ENCODE measurements at regions not wholly inside any gene's neighbourhood (a gene's known extent, or its start where the extent isn't known, plus 50 kb on each side); places are given as distances from the start of the nearest gene placed in this dataset.

DNA sequence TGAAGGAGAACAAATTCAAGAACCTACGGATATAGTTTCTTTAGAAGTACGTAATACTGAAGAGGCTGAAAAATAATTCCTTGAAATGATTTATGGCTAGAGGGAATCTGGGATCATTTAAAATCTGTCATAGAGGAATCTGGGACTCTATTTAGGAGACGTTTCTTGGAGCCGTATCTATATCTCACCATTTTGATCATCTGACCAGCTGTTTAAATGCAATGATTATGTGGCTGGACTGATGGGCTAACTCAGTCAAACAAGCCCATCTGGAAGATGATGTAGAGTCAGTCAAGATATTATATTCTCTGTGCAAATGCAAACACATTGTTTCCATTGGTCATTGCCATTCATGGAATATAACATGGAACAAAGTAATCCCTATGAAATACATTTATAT, 467.7 kb upstream of the ZFHX3 start:
- TF ChIP-seq TCF12 (IDR thresholded peaks at IDR 0.05; ENCODE audit: low read depth, low read length) (no peak), EZH2 (IDR thresholded peaks at IDR 0.05; ENCODE audit: low read depth, low read length, severe bottlenecking) (no peak), CBX8 (IDR thresholded peaks at IDR 0.05; ENCODE audit: borderline replicate concordance, low read depth, low read length) (no peak), TAF1 (IDR thresholded peaks at IDR 0.05; ENCODE audit: low read depth, low read length) (no peak), ZNF274 (IDR thresholded peaks at IDR 0.05; ENCODE audit: borderline replicate concordance, extremely low read depth, low read length) (no peak), CEBPB (IDR thresholded peaks at IDR 0.05; ENCODE audit: low read depth, low read length) (no peak), POLR2A (IDR thresholded peaks at IDR 0.05; ENCODE audit: control extremely low read depth in 1 of 2, low read depth in 2 of 2, low read length in 2 of 2) (no peak), SIN3A (conservative IDR thresholded peaks at IDR 0.05 in 1 of 2, IDR thresholded peaks at IDR 0.05 in 1 of 2; ENCODE audit: low read depth in 1 of 2, low read length in 2 of 2) (no peak)
- TF ChIP-seq, protein P1, sequence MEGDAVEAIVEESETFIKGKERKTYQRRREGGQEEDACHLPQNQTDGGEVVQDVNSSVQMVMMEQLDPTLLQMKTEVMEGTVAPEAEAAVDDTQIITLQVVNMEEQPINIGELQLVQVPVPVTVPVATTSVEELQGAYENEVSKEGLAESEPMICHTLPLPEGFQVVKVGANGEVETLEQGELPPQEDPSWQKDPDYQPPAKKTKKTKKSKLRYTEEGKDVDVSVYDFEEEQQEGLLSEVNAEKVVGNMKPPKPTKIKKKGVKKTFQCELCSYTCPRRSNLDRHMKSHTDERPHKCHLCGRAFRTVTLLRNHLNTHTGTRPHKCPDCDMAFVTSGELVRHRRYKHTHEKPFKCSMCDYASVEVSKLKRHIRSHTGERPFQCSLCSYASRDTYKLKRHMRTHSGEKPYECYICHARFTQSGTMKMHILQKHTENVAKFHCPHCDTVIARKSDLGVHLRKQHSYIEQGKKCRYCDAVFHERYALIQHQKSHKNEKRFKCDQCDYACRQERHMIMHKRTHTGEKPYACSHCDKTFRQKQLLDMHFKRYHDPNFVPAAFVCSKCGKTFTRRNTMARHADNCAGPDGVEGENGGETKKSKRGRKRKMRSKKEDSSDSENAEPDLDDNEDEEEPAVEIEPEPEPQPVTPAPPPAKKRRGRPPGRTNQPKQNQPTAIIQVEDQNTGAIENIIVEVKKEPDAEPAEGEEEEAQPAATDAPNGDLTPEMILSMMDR (IDR thresholded peaks at IDR 0.05; ENCODE audit: control extremely low read depth in 1 of 3, insufficient read depth in 1 of 3, low read depth in 1 of 3, low read length in 3 of 3): no peak
- TF ChIP-seq, protein P2, sequence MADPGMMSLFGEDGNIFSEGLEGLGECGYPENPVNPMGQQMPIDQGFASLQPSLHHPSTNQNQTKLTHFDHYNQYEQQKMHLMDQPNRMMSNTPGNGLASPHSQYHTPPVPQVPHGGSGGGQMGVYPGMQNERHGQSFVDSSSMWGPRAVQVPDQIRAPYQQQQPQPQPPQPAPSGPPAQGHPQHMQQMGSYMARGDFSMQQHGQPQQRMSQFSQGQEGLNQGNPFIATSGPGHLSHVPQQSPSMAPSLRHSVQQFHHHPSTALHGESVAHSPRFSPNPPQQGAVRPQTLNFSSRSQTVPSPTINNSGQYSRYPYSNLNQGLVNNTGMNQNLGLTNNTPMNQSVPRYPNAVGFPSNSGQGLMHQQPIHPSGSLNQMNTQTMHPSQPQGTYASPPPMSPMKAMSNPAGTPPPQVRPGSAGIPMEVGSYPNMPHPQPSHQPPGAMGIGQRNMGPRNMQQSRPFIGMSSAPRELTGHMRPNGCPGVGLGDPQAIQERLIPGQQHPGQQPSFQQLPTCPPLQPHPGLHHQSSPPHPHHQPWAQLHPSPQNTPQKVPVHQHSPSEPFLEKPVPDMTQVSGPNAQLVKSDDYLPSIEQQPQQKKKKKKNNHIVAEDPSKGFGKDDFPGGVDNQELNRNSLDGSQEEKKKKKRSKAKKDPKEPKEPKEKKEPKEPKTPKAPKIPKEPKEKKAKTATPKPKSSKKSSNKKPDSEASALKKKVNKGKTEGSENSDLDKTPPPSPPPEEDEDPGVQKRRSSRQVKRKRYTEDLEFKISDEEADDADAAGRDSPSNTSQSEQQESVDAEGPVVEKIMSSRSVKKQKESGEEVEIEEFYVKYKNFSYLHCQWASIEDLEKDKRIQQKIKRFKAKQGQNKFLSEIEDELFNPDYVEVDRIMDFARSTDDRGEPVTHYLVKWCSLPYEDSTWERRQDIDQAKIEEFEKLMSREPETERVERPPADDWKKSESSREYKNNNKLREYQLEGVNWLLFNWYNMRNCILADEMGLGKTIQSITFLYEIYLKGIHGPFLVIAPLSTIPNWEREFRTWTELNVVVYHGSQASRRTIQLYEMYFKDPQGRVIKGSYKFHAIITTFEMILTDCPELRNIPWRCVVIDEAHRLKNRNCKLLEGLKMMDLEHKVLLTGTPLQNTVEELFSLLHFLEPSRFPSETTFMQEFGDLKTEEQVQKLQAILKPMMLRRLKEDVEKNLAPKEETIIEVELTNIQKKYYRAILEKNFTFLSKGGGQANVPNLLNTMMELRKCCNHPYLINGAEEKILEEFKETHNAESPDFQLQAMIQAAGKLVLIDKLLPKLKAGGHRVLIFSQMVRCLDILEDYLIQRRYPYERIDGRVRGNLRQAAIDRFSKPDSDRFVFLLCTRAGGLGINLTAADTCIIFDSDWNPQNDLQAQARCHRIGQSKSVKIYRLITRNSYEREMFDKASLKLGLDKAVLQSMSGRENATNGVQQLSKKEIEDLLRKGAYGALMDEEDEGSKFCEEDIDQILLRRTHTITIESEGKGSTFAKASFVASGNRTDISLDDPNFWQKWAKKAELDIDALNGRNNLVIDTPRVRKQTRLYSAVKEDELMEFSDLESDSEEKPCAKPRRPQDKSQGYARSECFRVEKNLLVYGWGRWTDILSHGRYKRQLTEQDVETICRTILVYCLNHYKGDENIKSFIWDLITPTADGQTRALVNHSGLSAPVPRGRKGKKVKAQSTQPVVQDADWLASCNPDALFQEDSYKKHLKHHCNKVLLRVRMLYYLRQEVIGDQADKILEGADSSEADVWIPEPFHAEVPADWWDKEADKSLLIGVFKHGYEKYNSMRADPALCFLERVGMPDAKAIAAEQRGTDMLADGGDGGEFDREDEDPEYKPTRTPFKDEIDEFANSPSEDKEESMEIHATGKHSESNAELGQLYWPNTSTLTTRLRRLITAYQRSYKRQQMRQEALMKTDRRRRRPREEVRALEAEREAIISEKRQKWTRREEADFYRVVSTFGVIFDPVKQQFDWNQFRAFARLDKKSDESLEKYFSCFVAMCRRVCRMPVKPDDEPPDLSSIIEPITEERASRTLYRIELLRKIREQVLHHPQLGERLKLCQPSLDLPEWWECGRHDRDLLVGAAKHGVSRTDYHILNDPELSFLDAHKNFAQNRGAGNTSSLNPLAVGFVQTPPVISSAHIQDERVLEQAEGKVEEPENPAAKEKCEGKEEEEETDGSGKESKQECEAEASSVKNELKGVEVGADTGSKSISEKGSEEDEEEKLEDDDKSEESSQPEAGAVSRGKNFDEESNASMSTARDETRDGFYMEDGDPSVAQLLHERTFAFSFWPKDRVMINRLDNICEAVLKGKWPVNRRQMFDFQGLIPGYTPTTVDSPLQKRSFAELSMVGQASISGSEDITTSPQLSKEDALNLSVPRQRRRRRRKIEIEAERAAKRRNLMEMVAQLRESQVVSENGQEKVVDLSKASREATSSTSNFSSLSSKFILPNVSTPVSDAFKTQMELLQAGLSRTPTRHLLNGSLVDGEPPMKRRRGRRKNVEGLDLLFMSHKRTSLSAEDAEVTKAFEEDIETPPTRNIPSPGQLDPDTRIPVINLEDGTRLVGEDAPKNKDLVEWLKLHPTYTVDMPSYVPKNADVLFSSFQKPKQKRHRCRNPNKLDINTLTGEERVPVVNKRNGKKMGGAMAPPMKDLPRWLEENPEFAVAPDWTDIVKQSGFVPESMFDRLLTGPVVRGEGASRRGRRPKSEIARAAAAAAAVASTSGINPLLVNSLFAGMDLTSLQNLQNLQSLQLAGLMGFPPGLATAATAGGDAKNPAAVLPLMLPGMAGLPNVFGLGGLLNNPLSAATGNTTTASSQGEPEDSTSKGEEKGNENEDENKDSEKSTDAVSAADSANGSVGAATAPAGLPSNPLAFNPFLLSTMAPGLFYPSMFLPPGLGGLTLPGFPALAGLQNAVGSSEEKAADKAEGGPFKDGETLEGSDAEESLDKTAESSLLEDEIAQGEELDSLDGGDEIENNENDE (IDR thresholded peaks at IDR 0.05; ENCODE audit: insufficient replicate concordance, low read length): no peak

Data from H1 (cell line).